CD4-positive, alpha-beta T cell (primary cell): ENCODE measurements at regions not wholly inside any gene's neighbourhood (a gene's known extent, or its start where the extent isn't known, plus 50 kb on each side); places are given as distances from the start of the nearest gene placed in this dataset.

Experiments used
- ATAC-seq: fragments of 200-7000 bp; cut with Tn5 transposase; one replicate; pipeline ENCODE4 v1.10.0; 2022; ENCODE audit warnings: mild to moderate bottlenecking; ENCODE audit not compliant: poor library complexity
- CTCF ChIA-PET: fragments of 350-600 bp; sonication (Branson Sonifier 250); formaldehyde crosslinking; loops from one replicate; lab custom pipeline; 2021; ENCODE audit warnings: antibody characterized with exemption, inconsistent platforms; lab: Charles Lee
- POLR2A ChIA-PET: fragments of 350-600 bp; sonication (Branson Sonifier 250); formaldehyde crosslinking; loops from one replicate; lab custom pipeline; 2021; ENCODE audit warnings: antibody characterized with exemption, inconsistent platforms; lab: Charles Lee
- DNase-seq, 14 experiments: peaks; one replicate each; pipeline ENCODE4 v3.0.0-alpha.2; 2013 to 2020; ENCODE audit warnings: mixed read lengths in 2 of 14
- H3K27ac ChIP-seq, 2 donors: one replicate each; pipeline versions ENCODE4 v1.5.1 to v1.7.0; 2013; ENCODE audit warnings: low read length in 2 of 2, low read depth in 1 of 2, mild to moderate bottlenecking in 1 of 2
- H3K27me3 ChIP-seq, 2 experiments: 1 replicate in 1 of 2; 2 replicates in 1 of 2; pipeline versions ENCODE4 v1.6.1 to v1.7.0; 2013; ENCODE audit warnings: low read length in 2 of 2, control low read depth in 1 of 2, mild to moderate bottlenecking in 1 of 2, moderate library complexity in 1 of 2; ENCODE audit not compliant: insufficient read depth in 2 of 2, control insufficient read depth in 1 of 2
- H3K36me3 ChIP-seq: one replicate; pipeline ENCODE4 v1.6.1; 2013; ENCODE audit warnings: low read length, control low read depth; ENCODE audit not compliant: insufficient read depth
- H3K4me1 ChIP-seq: one replicate; pipeline ENCODE4 v1.6.1; 2013; ENCODE audit warnings: low read length, control low read depth; ENCODE audit not compliant: insufficient read depth
- H3K4me3 ChIP-seq: one replicate; pipeline ENCODE4 v1.5.1; 2013; ENCODE audit warnings: mild to moderate bottlenecking, low read length, moderate library complexity
- H3K9me3 ChIP-seq, 2 experiments: 1 replicate in 1 of 2; 2 replicates in 1 of 2; pipeline versions ENCODE4 v1.6.1 to v1.7.0; 2013; ENCODE audit warnings: low read length in 2 of 2, mild to moderate bottlenecking in 2 of 2, control low read depth in 1 of 2, moderate library complexity in 1 of 2; ENCODE audit not compliant: control insufficient read depth in 1 of 2, insufficient read depth in 1 of 2
- H3K27ac Mint-ChIP-seq: one replicate; pipeline ENCODE4 v1.8.0; 2020; ENCODE audit warnings: mixed read lengths
- H3K27me3 Mint-ChIP-seq: one replicate; pipeline ENCODE4 v1.8.0; 2021; ENCODE audit warnings: mixed read lengths
- H3K36me3 Mint-ChIP-seq: one replicate; pipeline ENCODE4 v1.8.0; 2021; ENCODE audit warnings: low read depth, mixed read lengths
- H3K4me1 Mint-ChIP-seq: one replicate; pipeline ENCODE4 v1.8.0; 2021; ENCODE audit warnings: low read depth, mixed read lengths
- H3K4me3 Mint-ChIP-seq: one replicate; pipeline ENCODE4 v1.8.0; 2020; ENCODE audit warnings: mild to moderate bottlenecking, mixed read lengths
- H3K9me3 Mint-ChIP-seq: one replicate; pipeline ENCODE4 v1.8.0; 2020; ENCODE audit warnings: mixed read lengths
- intact Hi-C, 2 experiments: fragments of 100-400 bp; cut with DNase I in 1 of 2; cut with micrococcal nuclease in 1 of 2; formaldehyde crosslinking; loops; one replicate each; pipeline versions ENCODE4 v1.15.1 to v1.9.0; 2023 to 2025; cut with DNase I, micrococcal nuclease
- TF ChIP-seq, protein P1 (sequence below): fragments of 200-600 bp; IDR thresholded peaks from one replicate; pipeline ENCODE4 v1.8.0; 2022; ENCODE audit warnings: antibody characterized with exemption, mild to moderate bottlenecking

DNA sequence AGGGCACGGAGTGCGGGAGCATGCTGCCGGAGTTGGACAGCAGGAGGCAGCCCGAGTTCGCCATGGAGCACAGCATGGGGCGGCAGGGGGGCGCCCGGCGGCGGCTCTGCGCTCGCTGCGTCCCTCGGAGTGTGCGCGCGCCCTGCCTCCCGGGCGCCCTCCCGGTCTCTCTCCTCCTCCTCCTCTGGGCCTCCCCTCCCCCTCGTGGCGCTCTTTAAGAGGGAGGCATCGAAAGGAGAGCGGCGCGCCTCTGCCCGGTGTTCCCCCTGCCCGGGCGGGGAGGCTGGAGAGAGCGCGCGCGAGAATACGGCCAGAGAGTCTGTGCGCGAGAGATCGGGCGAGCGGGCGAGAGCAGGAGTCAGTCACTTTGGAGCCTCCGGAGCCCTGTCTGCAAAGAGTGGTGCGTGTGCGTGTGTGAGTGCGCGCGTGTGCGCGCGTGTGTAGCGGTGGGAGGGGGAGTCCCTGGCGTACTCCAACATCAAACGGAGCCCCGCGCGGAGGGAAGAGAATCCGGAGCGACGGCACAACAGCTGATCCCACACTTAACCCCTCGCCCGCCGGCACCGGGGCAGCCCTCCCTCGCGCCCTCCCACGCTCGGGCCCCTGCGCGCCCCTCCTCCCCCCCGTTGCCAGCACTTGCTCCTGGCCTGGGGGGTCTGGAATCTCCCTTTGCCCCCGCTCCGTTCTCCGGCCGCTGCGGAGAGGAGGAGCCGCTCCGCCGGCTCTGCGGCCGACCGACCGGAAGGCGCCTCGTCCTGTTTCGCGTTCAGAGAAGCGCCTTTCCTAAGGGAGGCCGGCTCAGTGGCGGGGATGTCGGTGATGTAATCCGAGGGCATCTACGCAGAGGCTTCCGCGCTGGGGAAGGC, 108.9 kb downstream of the ENGASE start:
- H3K4me3 Mint-ChIP-seq: no peak overlapping the region
- no peaks in the 10 kb centered on the region for H3K36me3 ChIP-seq
- DNase-seq: no peak
- no peaks in the 10 kb centered on the region for H3K9me3 Mint-ChIP-seq
- H3K4me1 Mint-ChIP-seq: no peaks in the 10 kb centered on the region
- intact Hi-C loops: no loop called here
- TF ChIP-seq, protein P1, sequence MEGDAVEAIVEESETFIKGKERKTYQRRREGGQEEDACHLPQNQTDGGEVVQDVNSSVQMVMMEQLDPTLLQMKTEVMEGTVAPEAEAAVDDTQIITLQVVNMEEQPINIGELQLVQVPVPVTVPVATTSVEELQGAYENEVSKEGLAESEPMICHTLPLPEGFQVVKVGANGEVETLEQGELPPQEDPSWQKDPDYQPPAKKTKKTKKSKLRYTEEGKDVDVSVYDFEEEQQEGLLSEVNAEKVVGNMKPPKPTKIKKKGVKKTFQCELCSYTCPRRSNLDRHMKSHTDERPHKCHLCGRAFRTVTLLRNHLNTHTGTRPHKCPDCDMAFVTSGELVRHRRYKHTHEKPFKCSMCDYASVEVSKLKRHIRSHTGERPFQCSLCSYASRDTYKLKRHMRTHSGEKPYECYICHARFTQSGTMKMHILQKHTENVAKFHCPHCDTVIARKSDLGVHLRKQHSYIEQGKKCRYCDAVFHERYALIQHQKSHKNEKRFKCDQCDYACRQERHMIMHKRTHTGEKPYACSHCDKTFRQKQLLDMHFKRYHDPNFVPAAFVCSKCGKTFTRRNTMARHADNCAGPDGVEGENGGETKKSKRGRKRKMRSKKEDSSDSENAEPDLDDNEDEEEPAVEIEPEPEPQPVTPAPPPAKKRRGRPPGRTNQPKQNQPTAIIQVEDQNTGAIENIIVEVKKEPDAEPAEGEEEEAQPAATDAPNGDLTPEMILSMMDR: no peak
- peaks cover 4% of the 10 kb centered on the region for H3K4me1 ChIP-seq
- no peak overlapping the region for H3K4me3 ChIP-seq
- peaks cover 0 to 5% of the 10 kb centered on the region in 2 experiments for H3K9me3 ChIP-seq
- H3K36me3 Mint-ChIP-seq: no peaks in the 10 kb centered on the region
- H3K27ac Mint-ChIP-seq: no peak overlapping the region
- ChIA-PET CTCF (no interaction called here), POLR2A (no interaction called here)
- ATAC-seq: no peak
- H3K27ac ChIP-seq: no peak overlapping the region
- H3K27me3 Mint-ChIP-seq: peaks cover 54% of the 10 kb centered on the region
- peaks cover 24 to 70% of the 10 kb centered on the region in 2 experiments for H3K27me3 ChIP-seq

DNA sequence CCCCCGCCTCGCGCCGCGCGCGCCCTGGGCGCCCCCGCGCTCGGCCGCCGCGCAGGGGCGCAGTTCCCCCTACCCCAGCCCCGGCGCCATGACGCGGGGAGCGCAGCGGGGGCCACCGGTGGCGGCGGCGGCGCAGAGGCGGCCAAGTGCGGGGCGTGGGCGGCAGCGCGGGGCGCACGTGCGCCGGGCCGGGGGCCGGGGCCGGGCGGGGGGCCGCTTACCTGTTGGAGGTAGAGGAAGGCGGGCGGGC, 108.3 kb downstream of the ENGASE start:
- H3K27ac Mint-ChIP-seq: no peak overlapping the region
- H3K9me3 ChIP-seq: peaks cover 0 to 5% of the 10 kb centered on the region in 2 experiments
- H3K4me1 ChIP-seq: peaks cover 4% of the 10 kb centered on the region
- H3K4me1 Mint-ChIP-seq: no peaks in the 10 kb centered on the region
- H3K27ac ChIP-seq: no peak overlapping the region
- H3K4me3 ChIP-seq: no peak overlapping the region
- no peak for ATAC-seq
- intact Hi-C loops: no loop called here
- H3K36me3 Mint-ChIP-seq: no peaks in the 10 kb centered on the region
- TF ChIP-seq, protein P1: no peak
- ChIA-PET POLR2A (no interaction called here), CTCF (no interaction called here)
- no peaks in the 10 kb centered on the region for H3K36me3 ChIP-seq
- H3K4me3 Mint-ChIP-seq: no peak overlapping the region
- H3K27me3 ChIP-seq: peaks cover 23 to 64% of the 10 kb centered on the region in 2 experiments
- DNase-seq: no peak
- no peaks in the 10 kb centered on the region for H3K9me3 Mint-ChIP-seq
- peaks cover 54% of the 10 kb centered on the region for H3K27me3 Mint-ChIP-seq

DNA sequence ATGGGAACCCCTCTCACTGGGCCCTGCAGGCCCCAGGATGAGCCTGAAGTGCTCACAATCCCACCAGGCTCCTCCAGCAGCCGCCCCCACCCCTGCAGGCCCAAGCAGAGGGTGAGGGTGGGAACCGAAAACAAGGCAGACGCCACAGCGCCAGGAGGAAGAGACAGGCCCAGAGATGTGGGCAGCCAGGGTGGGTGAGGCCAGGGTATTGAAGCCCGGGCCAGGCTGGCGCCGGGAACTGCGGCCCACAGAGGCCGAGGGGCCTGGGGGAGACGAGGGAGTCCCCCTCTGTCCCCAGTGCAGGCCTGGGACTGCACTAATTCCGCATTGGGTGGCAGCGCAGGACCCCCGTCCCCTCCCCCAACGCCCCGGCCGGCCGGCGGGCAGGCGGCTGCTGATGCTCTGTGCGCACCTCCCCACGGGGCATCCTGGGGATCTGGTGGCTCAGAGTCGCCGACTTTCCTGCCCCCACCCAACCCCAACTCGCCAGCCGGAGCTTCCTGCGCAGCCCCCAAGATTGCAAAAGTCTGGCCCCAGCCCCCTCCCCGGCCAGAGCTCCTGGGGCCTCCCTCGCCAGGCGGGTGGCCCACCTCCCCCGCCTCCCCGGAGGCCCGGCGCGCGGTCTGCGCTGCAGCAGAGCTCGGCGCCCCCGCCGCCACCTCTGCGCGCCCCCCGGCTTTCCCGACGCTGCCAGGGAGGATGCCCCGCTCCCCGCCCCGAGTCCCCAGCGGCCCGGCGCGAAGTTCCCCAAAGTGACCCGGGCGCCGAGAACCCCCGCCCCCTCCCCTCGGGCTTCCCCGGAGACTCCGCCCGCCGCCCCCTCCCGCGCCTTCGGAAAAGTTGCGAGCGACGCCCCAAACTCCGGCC, 107.8 kb downstream of the ENGASE start:
- no peak overlapping the region for H3K4me3 Mint-ChIP-seq
- no peak for ATAC-seq
- Histone ChIP-seq H3K27me3 (peaks cover 22 to 59% of the 10 kb centered on the region in 2 experiments), H3K36me3 (no peaks in the 10 kb centered on the region), H3K4me1 (peaks cover 4% of the 10 kb centered on the region), H3K27ac (no peak overlapping the region), H3K4me3 (no peak overlapping the region), H3K9me3 (peaks cover 0 to 5% of the 10 kb centered on the region in 2 experiments)
- POLR2A ChIA-PET: no interaction called here
- intact Hi-C loops: no loop called here
- H3K4me1 Mint-ChIP-seq: no peaks in the 10 kb centered on the region
- peaks cover 51% of the 10 kb centered on the region for H3K27me3 Mint-ChIP-seq
- DNase-seq: no peak
- no peak overlapping the region for H3K27ac Mint-ChIP-seq
- CTCF ChIA-PET: no interaction called here
- no peaks in the 10 kb centered on the region for H3K36me3 Mint-ChIP-seq
- no peaks in the 10 kb centered on the region for H3K9me3 Mint-ChIP-seq
- TF ChIP-seq, protein P1: no peak
